Uterus (tissue), 3 donors: ENCODE measurements at regions not wholly inside any gene's neighbourhood (a gene's known extent, or its start where the extent isn't known, plus 50 kb on each side); places are given as distances from the start of the nearest gene placed in this dataset.

Experiments
- DNase-seq, 2 donors: peaks; one replicate each; pipeline ENCODE4 v3.0.0-alpha.2; 2019 to 2020
- H3K27ac ChIP-seq, 2 donors: fragments of 200-600 bp; sonication (generic); 1 replicate in 1 of 2; 2 replicates in 1 of 2; pipeline ENCODE4 v1.5.1; 2016 to 2018
- H3K27me3 ChIP-seq, 2 donors: fragments of 200-600 bp; sonication (generic); one replicate each; pipeline ENCODE4 v1.5.1; 2018 to 2019; ENCODE audit warnings: control low read depth in 1 of 2
- H3K36me3 ChIP-seq, 2 donors: fragments of 200-600 bp; sonication (generic); one replicate each; pipeline ENCODE4 v1.5.1; 2019; ENCODE audit warnings: control low read depth in 1 of 2
- H3K4me1 ChIP-seq, 2 donors: fragments of 200-600 bp; sonication (generic); one replicate each; pipeline ENCODE4 v1.5.1; 2018 to 2019; ENCODE audit warnings: control low read depth in 1 of 2
- H3K4me3 ChIP-seq, 2 donors: fragments of 200-600 bp; sonication (generic); 1 replicate in 1 of 2; 2 replicates in 1 of 2; pipeline ENCODE4 v1.5.1; 2018 to 2019; ENCODE audit warnings: mild to moderate bottlenecking in 1 of 2
- H3K9me3 ChIP-seq, 2 donors: fragments of 200-600 bp; sonication (generic); one replicate each; pipeline ENCODE4 v1.5.1; 2019; ENCODE audit warnings: control low read depth in 1 of 2
- POLR2A ChIP-seq, 2 donors: fragments of 450-650 bp; IDR thresholded peaks; one replicate each; pipeline ENCODE4 v1.6.1; 2016; ENCODE audit warnings: antibody characterized with exemption in 2 of 2, mild to moderate bottlenecking in 1 of 2, moderate library complexity in 1 of 2
- intact Hi-C: fragments of 100-400 bp; cut with DNase I; formaldehyde crosslinking; loops from one replicate; pipeline ENCODE4 v1.15.1; 2023; ENCODE audit warnings: low total_unique reads
- TF ChIP-seq, protein P1 (sequence below), 4 experiments: fragments of 200-600 bp in 2 of 4; fragments of 450-650 bp in 2 of 4; sonication (generic) in 2 of 4; IDR thresholded peaks; one replicate each; pipeline ENCODE4 v1.5.1; 2016 to 2019; ENCODE audit warnings: antibody characterized with exemption in 4 of 4, mild to moderate bottlenecking in 2 of 4, moderate library complexity in 1 of 4
- donor health status: DM: yes; HTN: yes; CAD: no.

DNA sequence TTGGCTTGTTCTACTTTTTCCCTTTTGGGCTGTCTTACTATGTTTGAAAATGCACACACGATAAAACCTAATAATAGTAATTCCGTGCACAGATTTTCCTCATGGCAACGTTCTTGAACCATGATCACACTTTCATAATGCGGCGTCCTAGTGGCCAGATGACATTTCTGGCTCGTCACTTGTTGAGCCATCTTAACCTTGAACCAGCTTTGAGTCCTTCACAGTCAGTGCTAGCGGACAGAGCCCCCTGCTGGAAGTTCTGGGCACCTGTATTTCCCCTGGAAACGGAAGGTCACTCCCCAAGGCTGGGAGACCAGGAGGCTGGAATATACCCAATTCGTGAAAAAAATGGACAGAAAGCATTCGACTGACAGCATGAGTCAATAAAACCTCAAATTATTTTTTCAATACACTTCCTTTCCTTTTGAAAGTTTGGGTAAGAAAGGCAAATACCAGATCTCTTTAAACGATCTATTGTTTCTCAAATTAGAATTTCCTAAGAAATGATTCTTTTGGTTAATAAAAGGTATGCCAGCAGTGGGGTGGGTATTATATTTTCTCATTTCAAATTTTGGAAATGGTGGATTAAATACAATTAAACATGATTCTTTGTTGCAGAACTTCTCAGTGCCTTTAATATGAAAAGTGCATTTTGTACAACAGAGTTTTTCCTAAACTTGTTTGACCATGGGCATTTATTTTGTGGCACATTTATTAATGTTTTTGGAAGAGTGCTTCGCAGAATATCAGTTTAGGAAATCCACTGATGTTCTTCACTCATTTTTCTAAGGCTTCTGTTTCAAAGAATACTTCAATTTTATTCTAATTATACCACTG lies 542.3 kb downstream of the QKI start:
- peak; percentile 61 to 62 for DNase-seq
- TF ChIP-seq, protein P1, sequence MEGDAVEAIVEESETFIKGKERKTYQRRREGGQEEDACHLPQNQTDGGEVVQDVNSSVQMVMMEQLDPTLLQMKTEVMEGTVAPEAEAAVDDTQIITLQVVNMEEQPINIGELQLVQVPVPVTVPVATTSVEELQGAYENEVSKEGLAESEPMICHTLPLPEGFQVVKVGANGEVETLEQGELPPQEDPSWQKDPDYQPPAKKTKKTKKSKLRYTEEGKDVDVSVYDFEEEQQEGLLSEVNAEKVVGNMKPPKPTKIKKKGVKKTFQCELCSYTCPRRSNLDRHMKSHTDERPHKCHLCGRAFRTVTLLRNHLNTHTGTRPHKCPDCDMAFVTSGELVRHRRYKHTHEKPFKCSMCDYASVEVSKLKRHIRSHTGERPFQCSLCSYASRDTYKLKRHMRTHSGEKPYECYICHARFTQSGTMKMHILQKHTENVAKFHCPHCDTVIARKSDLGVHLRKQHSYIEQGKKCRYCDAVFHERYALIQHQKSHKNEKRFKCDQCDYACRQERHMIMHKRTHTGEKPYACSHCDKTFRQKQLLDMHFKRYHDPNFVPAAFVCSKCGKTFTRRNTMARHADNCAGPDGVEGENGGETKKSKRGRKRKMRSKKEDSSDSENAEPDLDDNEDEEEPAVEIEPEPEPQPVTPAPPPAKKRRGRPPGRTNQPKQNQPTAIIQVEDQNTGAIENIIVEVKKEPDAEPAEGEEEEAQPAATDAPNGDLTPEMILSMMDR (IDR thresholded peaks at IDR 0.05) = peak; percentile 62 to 73 (median 72)
- TF ChIP-seq POLR2A (IDR thresholded peaks at IDR 0.05) = no peak
- no peak overlapping the region for H3K27ac ChIP-seq
- no peaks in the 10 kb centered on the region for H3K36me3 ChIP-seq
- no peaks in the 10 kb centered on the region for H3K4me1 ChIP-seq
- no peak overlapping the region for H3K4me3 ChIP-seq
- intact Hi-C loops = no loop called here
- no peaks in the 10 kb centered on the region for H3K27me3 ChIP-seq
- no peaks in the 10 kb centered on the region for H3K9me3 ChIP-seq

DNA sequence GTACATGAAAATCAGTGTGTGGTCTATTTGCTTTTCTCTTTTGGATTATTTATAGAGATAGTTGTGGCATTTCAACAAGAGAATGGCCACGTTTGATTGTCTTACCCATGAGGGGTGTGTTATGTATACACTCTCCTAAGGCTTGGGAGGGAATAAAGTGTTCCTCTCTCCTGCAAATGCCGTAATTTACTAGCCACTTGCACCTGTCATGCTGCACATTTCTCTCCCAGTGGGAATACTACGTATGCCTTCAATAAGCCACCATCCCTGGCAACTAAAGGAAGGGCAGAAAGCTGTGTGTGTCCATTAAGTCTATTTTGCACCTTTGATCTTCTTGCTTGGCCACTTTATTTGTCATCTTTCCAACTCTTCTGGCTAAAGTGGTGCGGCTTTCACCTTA lies 541.2 kb downstream of the QKI start:
- intact Hi-C loops = no loop called here
- DNase-seq = no peak
- H3K4me1 ChIP-seq = no peaks in the 10 kb centered on the region

DNA sequence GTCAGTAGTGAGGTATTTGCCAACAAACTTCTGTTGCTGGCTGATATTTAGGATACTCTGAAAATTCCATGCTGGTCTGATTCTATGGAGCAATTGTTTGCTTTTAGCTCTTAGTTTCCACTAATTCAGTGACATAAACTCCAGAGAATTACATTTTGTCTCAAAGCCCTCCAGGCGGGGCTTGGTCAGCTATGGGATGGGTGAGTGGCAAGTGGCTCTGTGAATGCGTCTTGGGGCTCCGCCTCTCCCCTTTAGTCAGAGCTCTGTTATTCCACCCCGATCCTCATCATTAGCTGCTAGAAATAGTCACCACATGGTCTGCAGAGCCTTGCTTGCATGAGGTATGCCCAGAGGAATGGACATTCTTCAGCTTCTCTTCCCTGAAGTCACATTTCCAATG lies 540.6 kb downstream of the QKI start:
- Histone ChIP-seq H3K9me3 (no peaks in the 10 kb centered on the region), H3K4me3 (no peak overlapping the region), H3K4me1 (no peaks in the 10 kb centered on the region), H3K27me3 (no peaks in the 10 kb centered on the region), H3K27ac (no peak overlapping the region), H3K36me3 (no peaks in the 10 kb centered on the region)
- no peak for DNase-seq
- TF ChIP-seq POLR2A (IDR thresholded peaks at IDR 0.05) = no peak
- TF ChIP-seq, protein P1 (IDR thresholded peaks at IDR 0.05) = no peak
- intact Hi-C loops = no loop called here

More for the DNA sequence above, 541.2 kb downstream of the QKI start:
- no peak for TF ChIP-seq POLR2A (IDR thresholded peaks at IDR 0.05)
- TF ChIP-seq, protein P1 (IDR thresholded peaks at IDR 0.05) = no peak
- Histone ChIP-seq H3K9me3 (no peaks in the 10 kb centered on the region), H3K36me3 (no peaks in the 10 kb centered on the region), H3K27me3 (no peaks in the 10 kb centered on the region), H3K27ac (no peak overlapping the region), H3K4me3 (no peak overlapping the region)

DNA sequence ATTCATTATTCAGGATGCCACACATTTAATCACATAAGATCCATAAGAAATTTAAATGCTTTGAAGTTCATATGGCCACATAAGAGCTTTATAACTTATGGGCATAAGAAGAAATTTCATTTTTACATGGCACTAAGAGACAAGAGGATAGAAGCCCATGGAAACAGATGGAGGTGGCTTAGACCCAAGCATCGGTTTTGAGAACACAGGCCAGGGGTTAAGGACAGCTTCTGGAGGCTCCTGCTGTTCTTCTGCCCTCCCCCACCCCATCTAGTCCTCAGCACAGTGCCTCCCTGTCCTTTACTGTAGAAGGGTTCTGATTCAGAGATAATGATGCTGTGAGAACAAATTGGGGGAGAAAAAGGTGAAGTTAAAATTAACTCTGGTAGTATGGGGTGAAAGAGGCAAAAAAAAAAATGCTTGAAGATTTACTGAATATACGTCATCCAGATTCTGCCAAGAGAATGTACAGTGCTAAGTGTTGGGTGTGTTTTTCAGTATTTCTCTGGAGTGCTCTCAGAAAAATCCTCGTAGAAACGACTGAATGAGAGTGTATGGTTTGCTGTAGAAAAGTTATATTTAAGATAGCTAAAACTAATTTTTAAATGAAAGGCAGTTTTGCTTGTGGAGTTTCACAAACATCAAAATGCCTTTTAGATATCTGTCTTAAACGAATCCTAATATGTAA lies 539.7 kb downstream of the QKI start:
- intact Hi-C loops = no loop called here
- DNase-seq = no peak

More for the DNA sequence above, 539.7 kb downstream of the QKI start:
- Histone ChIP-seq H3K4me1 (no peaks in the 10 kb centered on the region), H3K27ac (no peak overlapping the region), H3K27me3 (no peaks in the 10 kb centered on the region), H3K4me3 (no peak overlapping the region), H3K9me3 (no peaks in the 10 kb centered on the region), H3K36me3 (no peaks in the 10 kb centered on the region)
- TF ChIP-seq POLR2A (IDR thresholded peaks at IDR 0.05) = no peak
- TF ChIP-seq, protein P1 (IDR thresholded peaks at IDR 0.05) = no peak
